Ascending aorta (tissue), 2 donors: ENCODE measurements at regions not wholly inside any gene's neighbourhood (a gene's known extent, or its start where the extent isn't known, plus 50 kb on each side); places are given as distances from the start of the nearest gene placed in this dataset.

Source experiments
- DNase-seq, 2 donors: peaks; one replicate each; pipeline ENCODE4 v3.0.0-alpha.2; 2019; ENCODE audit warnings: low spot score in 2 of 2
- H3K27ac ChIP-seq, 2 donors: fragments of 200-600 bp; sonication (generic); one replicate each; pipeline ENCODE4 v1.5.1; 2016 to 2017; ENCODE audit warnings: mild to moderate bottlenecking in 1 of 2
- H3K27me3 ChIP-seq: fragments of 200-600 bp; sonication (generic); one replicate; pipeline ENCODE4 v1.5.1; 2017
- H3K36me3 ChIP-seq, 2 donors: fragments of 200-600 bp; sonication (generic); one replicate each; pipeline ENCODE4 v1.5.1; 2016
- H3K4me1 ChIP-seq, 2 donors: fragments of 200-600 bp; sonication (generic); one replicate each; pipeline ENCODE4 v1.5.1; 2016 to 2017; ENCODE audit warnings: mild to moderate bottlenecking in 1 of 2
- H3K4me3 ChIP-seq, 2 donors: fragments of 200-600 bp; sonication (generic); one replicate each; pipeline ENCODE4 v1.5.1; 2016 to 2017; ENCODE audit warnings: mild to moderate bottlenecking in 1 of 2
- H3K9me3 ChIP-seq, 2 donors: fragments of 200-600 bp; sonication (generic); one replicate each; pipeline ENCODE4 v1.5.1; 2016
- intact Hi-C: fragments of 100-400 bp; cut with DNase I; formaldehyde crosslinking; loops from one replicate; pipeline ENCODE4 v1.15.1; 2023
- TF ChIP-seq, protein P1 (sequence below), 3 experiments: fragments of 200-600 bp in 2 of 3; fragments of 450-650 bp in 1 of 3; sonication (generic) in 2 of 3; IDR thresholded peaks; one replicate each; pipeline ENCODE4 v1.5.1; 2016 to 2019; ENCODE audit warnings: antibody characterized with exemption in 3 of 3, mild to moderate bottlenecking in 1 of 3, moderate library complexity in 1 of 3

DNA sequence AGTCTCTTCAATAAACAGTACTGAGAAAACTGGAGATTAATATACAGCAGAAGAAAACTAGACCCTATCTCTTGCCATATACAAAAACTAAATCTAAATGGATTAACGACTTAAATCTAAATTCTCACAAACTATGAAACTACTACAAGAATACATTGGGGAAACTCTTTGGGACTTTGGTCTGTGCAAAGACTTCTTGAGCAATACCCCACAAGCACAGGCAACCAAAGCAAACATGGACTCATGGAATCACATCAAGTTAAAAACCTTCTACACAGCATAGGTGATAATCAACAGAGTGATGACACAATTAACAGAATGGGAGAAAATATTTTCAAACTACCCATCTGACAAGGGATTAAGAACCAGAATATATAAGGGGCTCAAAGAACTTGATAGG lies 848.2 kb upstream of the NRXN1 start:
- Histone ChIP-seq H3K27me3 (no peaks in the 10 kb centered on the region), H3K36me3 (no peaks in the 10 kb centered on the region), H3K27ac (no peak overlapping the region), H3K4me1 (no peaks in the 10 kb centered on the region), H3K9me3 (peaks cover 4 to 22% of the 10 kb centered on the region in 2 donors), H3K4me3 (no peak overlapping the region)
- DNase-seq, result no peak
- intact Hi-C loops, result no loop called here
- TF ChIP-seq, protein P1, sequence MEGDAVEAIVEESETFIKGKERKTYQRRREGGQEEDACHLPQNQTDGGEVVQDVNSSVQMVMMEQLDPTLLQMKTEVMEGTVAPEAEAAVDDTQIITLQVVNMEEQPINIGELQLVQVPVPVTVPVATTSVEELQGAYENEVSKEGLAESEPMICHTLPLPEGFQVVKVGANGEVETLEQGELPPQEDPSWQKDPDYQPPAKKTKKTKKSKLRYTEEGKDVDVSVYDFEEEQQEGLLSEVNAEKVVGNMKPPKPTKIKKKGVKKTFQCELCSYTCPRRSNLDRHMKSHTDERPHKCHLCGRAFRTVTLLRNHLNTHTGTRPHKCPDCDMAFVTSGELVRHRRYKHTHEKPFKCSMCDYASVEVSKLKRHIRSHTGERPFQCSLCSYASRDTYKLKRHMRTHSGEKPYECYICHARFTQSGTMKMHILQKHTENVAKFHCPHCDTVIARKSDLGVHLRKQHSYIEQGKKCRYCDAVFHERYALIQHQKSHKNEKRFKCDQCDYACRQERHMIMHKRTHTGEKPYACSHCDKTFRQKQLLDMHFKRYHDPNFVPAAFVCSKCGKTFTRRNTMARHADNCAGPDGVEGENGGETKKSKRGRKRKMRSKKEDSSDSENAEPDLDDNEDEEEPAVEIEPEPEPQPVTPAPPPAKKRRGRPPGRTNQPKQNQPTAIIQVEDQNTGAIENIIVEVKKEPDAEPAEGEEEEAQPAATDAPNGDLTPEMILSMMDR (IDR thresholded peaks at IDR 0.05), result no peak

DNA sequence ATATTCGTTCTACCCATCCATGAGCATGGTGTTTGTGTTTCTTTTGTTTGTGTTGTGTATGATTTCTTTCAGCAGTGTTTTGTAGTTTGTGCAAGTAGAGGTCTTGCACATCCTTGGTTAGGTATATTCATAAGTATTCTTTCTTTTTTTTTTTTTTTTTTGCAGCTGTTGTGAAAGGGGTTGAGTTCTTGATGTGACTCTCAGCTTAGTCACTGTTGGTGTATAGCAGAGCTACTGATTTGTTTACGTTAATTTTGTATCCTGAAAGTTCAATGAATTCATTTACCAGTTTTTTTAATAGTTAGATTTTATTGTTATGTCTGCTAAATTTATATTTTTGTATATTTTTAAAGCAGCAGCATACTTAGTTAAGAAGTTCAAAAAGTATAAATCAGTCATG lies 834.4 kb upstream of the NRXN1 start:
- no peaks in the 10 kb centered on the region for H3K27me3 ChIP-seq
- H3K4me3 ChIP-seq, result no peak overlapping the region
- no peaks in the 10 kb centered on the region for H3K36me3 ChIP-seq
- no peaks in the 10 kb centered on the region for H3K4me1 ChIP-seq
- DNase-seq, result no peak
- H3K27ac ChIP-seq, result no peak overlapping the region
- TF ChIP-seq, protein P1 (IDR thresholded peaks at IDR 0.05), result no peak
- intact Hi-C loops, result no loop called here
- no peaks in the 10 kb centered on the region for H3K9me3 ChIP-seq

DNA sequence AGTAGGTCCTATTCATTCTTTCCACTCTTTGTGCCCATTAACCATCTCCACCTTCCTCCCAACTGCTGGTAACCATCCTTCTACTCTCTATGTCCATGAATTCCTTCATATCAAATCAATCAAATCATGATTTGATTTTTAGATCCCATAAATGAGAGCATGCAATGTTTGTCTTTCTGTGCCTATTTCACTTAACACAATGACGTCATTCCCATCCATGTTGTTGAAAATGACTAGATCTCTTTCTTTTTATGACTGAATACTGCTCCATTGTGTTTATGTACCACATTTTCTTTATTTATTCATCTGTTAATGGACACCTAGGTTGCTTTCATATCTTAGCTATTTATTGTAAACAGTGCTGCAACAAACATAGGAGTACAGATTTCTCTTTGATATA lies 827.3 kb upstream of the NRXN1 start:
- Histone ChIP-seq H3K4me1 (no peaks in the 10 kb centered on the region), H3K9me3 (no peaks in the 10 kb centered on the region), H3K27me3 (no peaks in the 10 kb centered on the region), H3K27ac (no peak overlapping the region), H3K4me3 (no peak overlapping the region), H3K36me3 (no peaks in the 10 kb centered on the region)
- intact Hi-C loops, result no loop called here
- TF ChIP-seq, protein P1 (IDR thresholded peaks at IDR 0.05), result no peak
- no peak for DNase-seq

DNA sequence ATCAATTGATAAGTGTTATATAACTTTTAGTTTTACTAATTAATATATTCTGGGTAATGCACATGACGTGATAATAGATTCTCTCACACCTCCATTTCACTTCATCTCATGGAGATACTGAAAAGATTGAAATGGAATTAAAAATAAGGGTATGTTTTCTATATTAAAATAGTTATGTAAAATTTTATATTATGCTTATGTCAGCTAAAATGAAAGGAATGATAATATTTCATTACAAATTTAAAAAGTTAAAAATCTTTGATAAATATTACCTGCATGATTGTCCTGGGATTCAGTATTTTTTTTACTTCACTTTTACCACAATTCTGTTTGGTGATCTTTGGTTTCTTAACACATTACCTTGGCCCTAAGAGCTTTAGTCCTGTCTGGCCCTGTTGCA lies 823.8 kb upstream of the NRXN1 start:
- H3K27me3 ChIP-seq, result no peaks in the 10 kb centered on the region
- TF ChIP-seq, protein P1 (IDR thresholded peaks at IDR 0.05), result no peak
- no peak overlapping the region for H3K27ac ChIP-seq
- no peak for DNase-seq
- H3K36me3 ChIP-seq, result no peaks in the 10 kb centered on the region
- no peaks in the 10 kb centered on the region for H3K9me3 ChIP-seq
- no peaks in the 10 kb centered on the region for H3K4me1 ChIP-seq
- no peak overlapping the region for H3K4me3 ChIP-seq
- intact Hi-C loops, result no loop called here

DNA sequence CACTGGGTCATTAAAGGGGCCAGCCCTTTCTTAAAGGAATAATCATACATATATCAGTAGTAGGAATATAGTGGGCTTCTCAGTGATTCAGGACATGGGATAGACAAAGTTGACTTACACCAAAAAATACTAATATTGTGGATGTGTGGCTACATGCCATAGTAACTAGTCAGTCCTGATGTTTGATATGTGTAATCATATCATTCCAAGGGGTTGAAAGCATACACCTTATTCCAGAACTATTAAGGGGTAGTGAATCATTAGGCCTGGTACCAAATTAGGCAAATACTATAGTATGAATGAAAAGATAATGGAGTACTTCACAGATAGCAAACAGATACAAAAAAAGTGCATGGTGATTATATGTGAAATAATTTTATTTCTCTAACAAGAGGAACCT lies 814.9 kb upstream of the NRXN1 start:
- DNase-seq, result no peak
- peaks cover 0 to 10% of the 10 kb centered on the region in 2 donors for H3K9me3 ChIP-seq

More for the DNA sequence above, 814.9 kb upstream of the NRXN1 start:
- Histone ChIP-seq H3K36me3 (no peaks in the 10 kb centered on the region), H3K27me3 (no peaks in the 10 kb centered on the region), H3K4me3 (no peak overlapping the region), H3K27ac (no peak overlapping the region), H3K4me1 (no peaks in the 10 kb centered on the region)
- TF ChIP-seq, protein P1 (IDR thresholded peaks at IDR 0.05), result no peak
- intact Hi-C loops, result no loop called here
